ENCODE measurements at regions not wholly inside any gene's neighbourhood (a gene's known extent, or its start where the extent isn't known, plus 50 kb on each side); places are given as distances from the start of the nearest gene placed in this dataset.
"Not testable (repeated sequence)": the region's sequence is repeated elsewhere in the genome, so short reads cannot be mapped to it uniquely, and the experiment has no call there.

GRCh38 chr18:79606071-79606470 lies 73.5 kb upstream of the CTDP1 start:
- TF ChIP-seq, protein P1, sequence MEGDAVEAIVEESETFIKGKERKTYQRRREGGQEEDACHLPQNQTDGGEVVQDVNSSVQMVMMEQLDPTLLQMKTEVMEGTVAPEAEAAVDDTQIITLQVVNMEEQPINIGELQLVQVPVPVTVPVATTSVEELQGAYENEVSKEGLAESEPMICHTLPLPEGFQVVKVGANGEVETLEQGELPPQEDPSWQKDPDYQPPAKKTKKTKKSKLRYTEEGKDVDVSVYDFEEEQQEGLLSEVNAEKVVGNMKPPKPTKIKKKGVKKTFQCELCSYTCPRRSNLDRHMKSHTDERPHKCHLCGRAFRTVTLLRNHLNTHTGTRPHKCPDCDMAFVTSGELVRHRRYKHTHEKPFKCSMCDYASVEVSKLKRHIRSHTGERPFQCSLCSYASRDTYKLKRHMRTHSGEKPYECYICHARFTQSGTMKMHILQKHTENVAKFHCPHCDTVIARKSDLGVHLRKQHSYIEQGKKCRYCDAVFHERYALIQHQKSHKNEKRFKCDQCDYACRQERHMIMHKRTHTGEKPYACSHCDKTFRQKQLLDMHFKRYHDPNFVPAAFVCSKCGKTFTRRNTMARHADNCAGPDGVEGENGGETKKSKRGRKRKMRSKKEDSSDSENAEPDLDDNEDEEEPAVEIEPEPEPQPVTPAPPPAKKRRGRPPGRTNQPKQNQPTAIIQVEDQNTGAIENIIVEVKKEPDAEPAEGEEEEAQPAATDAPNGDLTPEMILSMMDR (IDR thresholded peaks at IDR 0.05; ENCODE audit: low read length), result not testable (repeated sequence)
- not testable (repeated sequence) for TF ChIP-seq EZH2 (optimal IDR thresholded peaks at IDR 0.05; ENCODE audit: low read depth, low read length)

Data from MM.1S (cell line).